Sigmoid colon (tissue), 3 donors: ENCODE measurements at regions not wholly inside any gene's neighbourhood (a gene's known extent, or its start where the extent isn't known, plus 50 kb on each side); places are given as distances from the start of the nearest gene placed in this dataset.

Experiments
- CTCF ChIP-seq, 4 experiments: fragments of 450-650 bp in 3 of 4; fragments of 200-600 bp in 1 of 4; IDR thresholded peaks; one replicate each; pipeline ENCODE4 v1.5.1; 2016 to 2019; ENCODE audit warnings: antibody characterized with exemption in 4 of 4, mild to moderate bottlenecking in 3 of 4, moderate library complexity in 2 of 4
- POLR2A ChIP-seq, 2 donors: fragments of 450-650 bp; IDR thresholded peaks; one replicate each; pipeline ENCODE4 v1.6.1; 2016; ENCODE audit warnings: antibody characterized with exemption in 2 of 2, mild to moderate bottlenecking in 2 of 2, moderate library complexity in 2 of 2

DNA sequence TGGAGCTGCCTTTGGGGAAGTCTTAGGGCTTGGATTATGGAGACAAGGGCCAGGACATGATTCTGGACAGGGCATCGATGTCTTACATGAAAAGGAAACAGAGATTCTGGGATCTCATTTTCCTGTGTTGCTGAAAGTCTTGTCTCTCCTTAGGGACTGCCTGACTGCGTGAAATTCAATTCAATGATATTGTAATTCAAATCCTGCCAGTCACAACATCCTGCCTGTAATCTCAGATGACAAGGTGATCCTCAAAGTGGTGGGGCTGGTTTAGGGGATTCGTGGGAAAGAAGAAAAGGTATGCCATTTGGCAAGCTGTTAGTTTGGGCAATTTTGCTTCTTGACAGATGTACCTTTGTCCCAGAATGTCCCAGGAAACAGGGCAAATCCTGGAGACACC, 129.1 kb downstream of the KBTBD8 start:
- TF ChIP-seq CTCF (IDR thresholded peaks at IDR 0.05) (no peak), POLR2A (IDR thresholded peaks at IDR 0.05) (no peak)
